Osteoblast (primary cell): ENCODE measurements at regions not wholly inside any gene's neighbourhood (a gene's known extent, or its start where the extent isn't known, plus 50 kb on each side); places are given as distances from the start of the nearest gene placed in this dataset.

Source experiments
- DNase-seq: peaks from one replicate; pipeline ENCODE4 v3.0.0; 2011; ENCODE audit warnings: low spot score, mixed read lengths; ENCODE audit not compliant: insufficient read length; ENCODE audit errors: missing footprints
- H2AFZ ChIP-seq: 2 replicates; pipeline ENCODE4 v1.6.0; 2011; ENCODE audit warnings: mild to moderate bottlenecking, low read length
- H3K27ac ChIP-seq: 2 replicates; pipeline ENCODE4 v1.5.1; 2011; ENCODE audit warnings: mild to moderate bottlenecking, low read depth, low read length, moderate library complexity
- H3K27me3 ChIP-seq: 2 replicates; pipeline ENCODE4 v1.6.0; 2012; ENCODE audit warnings: mild to moderate bottlenecking, control low read depth, inconsistent platforms, low read length, moderate library complexity; ENCODE audit not compliant: insufficient read depth
- H3K36me3 ChIP-seq: 2 replicates; pipeline ENCODE4 v1.5.1; 2011; ENCODE audit warnings: mild to moderate bottlenecking, low read length, control low read depth, moderate library complexity; ENCODE audit not compliant: insufficient read depth
- H3K4me1 ChIP-seq: 2 replicates; pipeline ENCODE4 v1.5.1; 2011; ENCODE audit warnings: mild to moderate bottlenecking, low read length, control low read depth, moderate library complexity; ENCODE audit not compliant: insufficient read depth
- H3K4me2 ChIP-seq: 2 replicates; pipeline ENCODE4 v1.6.0; 2011; ENCODE audit warnings: mild to moderate bottlenecking, low read length; ENCODE audit not compliant: insufficient read depth
- H3K4me3 ChIP-seq: fragments of 200-600 bp; sonication (generic); 3 replicates; pipeline ENCODE4 v1.5.1; 2012; ENCODE audit warnings: mild to moderate bottlenecking, low read length, inconsistent platforms; ENCODE audit not compliant: insufficient read depth
- H3K79me2 ChIP-seq: 2 replicates; pipeline ENCODE4 v1.6.0; 2012; ENCODE audit warnings: mild to moderate bottlenecking, low read length, control low read depth, inconsistent platforms; ENCODE audit not compliant: insufficient read depth
- H3K9me3 ChIP-seq: 2 replicates; pipeline ENCODE4 v1.5.1; 2011; ENCODE audit warnings: low read depth, low read length, control low read depth
- H4K20me1 ChIP-seq: 2 replicates; pipeline ENCODE4 v1.6.0; 2012; ENCODE audit warnings: mild to moderate bottlenecking, low read length, control low read depth; ENCODE audit not compliant: insufficient read depth
- TF ChIP-seq, protein P1 (sequence below): IDR thresholded peaks from 2 replicates; pipeline ENCODE4 v1.5.1; 2011; ENCODE audit warnings: mild to moderate bottlenecking, low read depth, low read length, moderate library complexity; ENCODE audit errors: extremely low read depth

DNA sequence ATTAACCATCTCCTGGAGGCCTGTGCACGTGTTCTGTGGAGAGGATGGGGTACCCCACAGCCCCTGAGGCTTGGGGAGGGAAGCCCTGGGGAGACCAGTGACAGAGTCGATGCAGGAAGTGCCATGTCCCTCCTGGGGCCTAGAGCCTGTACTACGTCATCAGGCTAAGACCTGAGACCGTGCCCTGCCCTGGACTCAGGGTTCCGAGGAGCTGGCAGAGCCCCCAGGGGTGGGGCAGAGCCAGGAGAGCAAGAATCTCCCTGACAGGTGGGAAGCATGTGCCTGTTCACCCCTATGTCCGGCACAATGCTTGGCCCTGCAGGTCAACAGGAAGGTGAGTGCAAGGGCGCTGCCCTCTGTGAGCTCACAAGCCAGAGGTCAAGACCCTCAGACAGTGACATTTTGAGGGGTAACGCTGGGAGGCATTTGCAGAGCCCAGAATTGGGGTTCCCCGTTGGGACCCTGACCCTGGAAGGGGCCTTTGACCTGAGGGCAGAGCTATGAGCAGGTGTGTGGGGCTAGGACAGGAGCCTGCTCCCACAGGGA lies 781.6 kb downstream of the BRD1 start:
- Histone ChIP-seq H3K4me1 (no peaks in the 10 kb centered on the region), H3K9me3 (no peaks in the 10 kb centered on the region), H4K20me1 (no peaks in the 10 kb centered on the region), H3K36me3 (no peaks in the 10 kb centered on the region), H3K27me3 (no peaks in the 10 kb centered on the region), H3K4me2 (no peak overlapping the region), H3K79me2 (no peaks in the 10 kb centered on the region), H2AFZ (no peak overlapping the region), H3K27ac (no peak overlapping the region), H3K4me3 (no peak overlapping the region)
- DNase-seq: no peak
- TF ChIP-seq, protein P1, sequence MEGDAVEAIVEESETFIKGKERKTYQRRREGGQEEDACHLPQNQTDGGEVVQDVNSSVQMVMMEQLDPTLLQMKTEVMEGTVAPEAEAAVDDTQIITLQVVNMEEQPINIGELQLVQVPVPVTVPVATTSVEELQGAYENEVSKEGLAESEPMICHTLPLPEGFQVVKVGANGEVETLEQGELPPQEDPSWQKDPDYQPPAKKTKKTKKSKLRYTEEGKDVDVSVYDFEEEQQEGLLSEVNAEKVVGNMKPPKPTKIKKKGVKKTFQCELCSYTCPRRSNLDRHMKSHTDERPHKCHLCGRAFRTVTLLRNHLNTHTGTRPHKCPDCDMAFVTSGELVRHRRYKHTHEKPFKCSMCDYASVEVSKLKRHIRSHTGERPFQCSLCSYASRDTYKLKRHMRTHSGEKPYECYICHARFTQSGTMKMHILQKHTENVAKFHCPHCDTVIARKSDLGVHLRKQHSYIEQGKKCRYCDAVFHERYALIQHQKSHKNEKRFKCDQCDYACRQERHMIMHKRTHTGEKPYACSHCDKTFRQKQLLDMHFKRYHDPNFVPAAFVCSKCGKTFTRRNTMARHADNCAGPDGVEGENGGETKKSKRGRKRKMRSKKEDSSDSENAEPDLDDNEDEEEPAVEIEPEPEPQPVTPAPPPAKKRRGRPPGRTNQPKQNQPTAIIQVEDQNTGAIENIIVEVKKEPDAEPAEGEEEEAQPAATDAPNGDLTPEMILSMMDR: no peak

DNA sequence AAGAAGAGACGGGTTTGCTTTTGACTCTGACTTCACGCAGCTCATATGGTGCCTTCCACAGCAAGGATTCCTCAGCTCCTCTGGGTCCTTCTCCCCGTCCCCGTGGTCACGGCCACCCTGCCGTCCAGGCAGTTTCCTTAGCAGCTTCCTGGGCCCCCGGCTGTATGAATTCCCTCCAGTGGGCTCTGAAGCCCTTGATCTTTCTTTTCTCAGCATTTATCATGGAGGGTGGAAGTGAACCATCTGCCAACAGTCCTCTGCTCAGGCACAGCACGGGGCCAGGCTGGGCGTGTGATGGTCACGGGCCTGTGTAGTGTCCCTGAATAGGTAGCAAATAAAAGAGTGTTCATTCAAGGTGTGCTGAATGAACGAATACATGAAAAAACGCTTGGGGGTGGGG lies 782.4 kb downstream of the BRD1 start:
- Histone ChIP-seq H4K20me1 (no peaks in the 10 kb centered on the region), H3K27ac (no peak overlapping the region), H3K4me1 (no peaks in the 10 kb centered on the region), H3K9me3 (no peaks in the 10 kb centered on the region), H3K4me3 (no peak overlapping the region), H3K36me3 (no peaks in the 10 kb centered on the region), H3K27me3 (no peaks in the 10 kb centered on the region), H2AFZ (no peak overlapping the region), H3K4me2 (no peak overlapping the region), H3K79me2 (no peaks in the 10 kb centered on the region)
- TF ChIP-seq, protein P1: no peak
- no peak for DNase-seq

GRCh38 chr22:49044776-49045175 lies 782.9 kb downstream of the BRD1 start:
- no peak overlapping the region for H2AFZ ChIP-seq
- no peaks in the 10 kb centered on the region for H3K4me1 ChIP-seq
- H3K4me2 ChIP-seq: no peak overlapping the region
- H3K79me2 ChIP-seq: no peaks in the 10 kb centered on the region
- H3K36me3 ChIP-seq: no peaks in the 10 kb centered on the region
- no peak overlapping the region for H3K4me3 ChIP-seq
- no peaks in the 10 kb centered on the region for H3K27me3 ChIP-seq
- H3K9me3 ChIP-seq: no peaks in the 10 kb centered on the region
- H4K20me1 ChIP-seq: no peaks in the 10 kb centered on the region
- TF ChIP-seq, protein P1: no peak
- no peak for DNase-seq
- H3K27ac ChIP-seq: no peak overlapping the region

DNA sequence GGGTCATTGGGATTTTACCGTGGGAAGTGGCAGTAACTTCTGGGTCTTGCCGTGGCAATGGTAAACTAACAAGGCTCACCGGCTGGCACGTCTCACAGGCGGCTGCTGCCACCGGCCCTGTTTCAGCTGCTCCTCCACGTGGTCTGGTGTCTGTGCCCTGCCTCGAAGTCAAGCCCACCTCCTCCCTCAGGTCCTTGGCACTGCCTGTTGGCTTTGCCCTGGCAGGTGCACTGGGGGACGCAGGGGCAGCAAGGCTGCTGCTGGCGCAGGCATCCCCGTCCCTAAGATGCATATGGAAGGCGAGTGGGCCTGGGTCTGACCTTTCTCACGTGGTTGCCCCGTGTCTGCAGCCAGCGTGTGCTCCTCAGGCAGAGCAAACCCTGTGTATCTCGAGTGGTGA lies 783.6 kb downstream of the BRD1 start:
- Histone ChIP-seq H3K27ac (no peak overlapping the region), H3K9me3 (no peaks in the 10 kb centered on the region), H2AFZ (no peak overlapping the region), H3K36me3 (no peaks in the 10 kb centered on the region), H3K27me3 (no peaks in the 10 kb centered on the region), H4K20me1 (no peaks in the 10 kb centered on the region), H3K4me1 (no peaks in the 10 kb centered on the region), H3K79me2 (no peaks in the 10 kb centered on the region), H3K4me3 (no peak overlapping the region), H3K4me2 (no peak overlapping the region)
- peak; percentile 52 for DNase-seq
- TF ChIP-seq, protein P1: no peak
